Omental fat pad (tissue), 3 donors: ENCODE measurements at regions not wholly inside any gene's neighbourhood (a gene's known extent, or its start where the extent isn't known, plus 50 kb on each side); places are given as distances from the start of the nearest gene placed in this dataset.

Experiments used
- ATAC-seq: fragments of 150-250 bp; one replicate; pipeline ENCODE4 v1.9.1; 2016; ENCODE audit warnings: mild to moderate bottlenecking, moderate library complexity; ENCODE audit not compliant: low FRiP score
- DNase-seq: peaks from one replicate; pipeline ENCODE4 v3.0.0-alpha.2; 2019; ENCODE audit warnings: low spot score
- TF ChIP-seq, protein P1 (sequence below), 3 donors: fragments of 450-650 bp; IDR thresholded peaks; one replicate each; pipeline ENCODE4 v1.5.1; 2016 to 2017; ENCODE audit warnings: antibody characterized with exemption in 3 of 3, mild to moderate bottlenecking in 3 of 3, moderate library complexity in 2 of 3

DNA sequence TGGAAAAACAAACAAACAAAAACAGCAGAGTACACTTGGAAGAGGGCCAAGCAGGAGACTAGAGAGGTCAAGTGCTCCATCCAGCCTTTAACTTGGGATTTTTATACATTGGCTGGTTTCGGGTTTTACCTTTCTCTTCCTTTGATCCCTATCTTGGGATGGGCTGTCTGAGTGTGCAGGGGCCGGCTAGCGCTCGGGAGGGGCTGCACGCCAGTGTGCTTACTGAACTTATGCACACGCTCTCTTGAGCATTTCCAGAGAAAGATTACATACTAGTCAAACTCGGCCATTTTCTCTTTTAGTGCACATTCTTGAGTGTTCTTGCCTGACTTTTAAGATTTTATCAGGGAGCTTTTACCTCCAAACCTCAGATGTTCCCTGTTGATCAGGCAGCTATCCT is 707.8 kb downstream of the DSC3 start:
- ATAC-seq: no peak
- TF ChIP-seq, protein P1, sequence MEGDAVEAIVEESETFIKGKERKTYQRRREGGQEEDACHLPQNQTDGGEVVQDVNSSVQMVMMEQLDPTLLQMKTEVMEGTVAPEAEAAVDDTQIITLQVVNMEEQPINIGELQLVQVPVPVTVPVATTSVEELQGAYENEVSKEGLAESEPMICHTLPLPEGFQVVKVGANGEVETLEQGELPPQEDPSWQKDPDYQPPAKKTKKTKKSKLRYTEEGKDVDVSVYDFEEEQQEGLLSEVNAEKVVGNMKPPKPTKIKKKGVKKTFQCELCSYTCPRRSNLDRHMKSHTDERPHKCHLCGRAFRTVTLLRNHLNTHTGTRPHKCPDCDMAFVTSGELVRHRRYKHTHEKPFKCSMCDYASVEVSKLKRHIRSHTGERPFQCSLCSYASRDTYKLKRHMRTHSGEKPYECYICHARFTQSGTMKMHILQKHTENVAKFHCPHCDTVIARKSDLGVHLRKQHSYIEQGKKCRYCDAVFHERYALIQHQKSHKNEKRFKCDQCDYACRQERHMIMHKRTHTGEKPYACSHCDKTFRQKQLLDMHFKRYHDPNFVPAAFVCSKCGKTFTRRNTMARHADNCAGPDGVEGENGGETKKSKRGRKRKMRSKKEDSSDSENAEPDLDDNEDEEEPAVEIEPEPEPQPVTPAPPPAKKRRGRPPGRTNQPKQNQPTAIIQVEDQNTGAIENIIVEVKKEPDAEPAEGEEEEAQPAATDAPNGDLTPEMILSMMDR (IDR thresholded peaks at IDR 0.05): no peak
- no peak for DNase-seq

DNA sequence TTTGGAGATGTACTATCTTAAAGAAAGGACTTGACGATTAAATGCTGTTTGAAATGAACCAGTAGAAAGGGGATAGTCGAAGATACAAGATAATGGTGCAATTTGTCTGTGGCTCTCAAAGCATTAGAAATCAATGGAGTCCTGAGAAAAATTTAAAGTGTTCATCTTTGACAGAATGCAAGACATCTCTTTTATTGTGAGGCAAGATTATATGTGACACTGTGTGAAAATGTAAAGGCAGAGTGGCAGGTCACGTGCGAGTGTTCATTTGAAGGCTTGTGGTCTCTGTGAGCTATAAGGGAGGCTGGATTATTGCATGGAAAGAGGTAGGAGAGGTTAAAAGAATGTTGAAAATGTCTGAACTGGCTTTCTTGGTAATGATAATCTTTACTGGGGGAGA is 709.2 kb downstream of the DSC3 start:
- TF ChIP-seq, protein P1 (IDR thresholded peaks at IDR 0.05): no peak
- ATAC-seq (no peak), DNase-seq (no peak)

DNA sequence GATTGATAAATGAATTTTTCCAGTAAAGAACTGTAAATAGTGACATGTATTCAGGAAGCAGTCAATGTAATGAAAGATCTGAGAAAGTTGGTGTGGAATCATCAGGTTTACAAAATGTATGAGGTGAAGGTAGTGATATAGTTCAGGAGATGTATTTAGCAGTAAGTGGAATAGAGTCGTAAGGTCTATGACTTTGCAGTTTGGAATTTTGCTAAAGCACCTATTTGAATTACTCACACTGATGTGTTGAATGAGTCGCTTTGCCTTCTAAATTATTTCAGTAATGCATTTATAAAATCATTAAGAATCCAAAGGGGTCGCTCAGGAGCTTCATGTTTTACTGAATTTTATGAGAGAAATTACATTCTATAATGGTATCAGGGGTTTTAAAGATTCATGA is 713.7 kb downstream of the DSC3 start:
- TF ChIP-seq, protein P1 (IDR thresholded peaks at IDR 0.05): no peak
- DNase-seq: no peak
- ATAC-seq: no peak

DNA sequence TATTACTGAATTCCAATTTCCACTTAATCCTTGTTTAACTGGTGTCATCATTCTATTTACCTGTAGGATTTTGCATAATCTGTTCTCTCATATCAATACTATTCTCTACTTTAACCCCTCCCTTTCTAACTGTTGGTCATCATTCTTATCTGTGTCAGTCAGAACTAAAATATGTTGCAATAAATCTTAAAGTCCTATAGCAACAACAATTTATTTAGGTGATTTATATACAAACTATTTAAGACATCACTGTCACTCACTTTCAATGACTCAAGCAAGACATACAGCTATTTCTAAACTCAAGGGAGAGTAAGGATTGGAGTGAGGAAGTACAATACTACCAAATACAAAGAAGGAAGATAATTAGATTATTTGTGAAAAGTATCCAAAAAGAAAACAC is 740.4 kb downstream of the DSC3 start:
- TF ChIP-seq, protein P1 (IDR thresholded peaks at IDR 0.05): no peak
- DNase-seq (no peak), ATAC-seq (no peak)

DNA sequence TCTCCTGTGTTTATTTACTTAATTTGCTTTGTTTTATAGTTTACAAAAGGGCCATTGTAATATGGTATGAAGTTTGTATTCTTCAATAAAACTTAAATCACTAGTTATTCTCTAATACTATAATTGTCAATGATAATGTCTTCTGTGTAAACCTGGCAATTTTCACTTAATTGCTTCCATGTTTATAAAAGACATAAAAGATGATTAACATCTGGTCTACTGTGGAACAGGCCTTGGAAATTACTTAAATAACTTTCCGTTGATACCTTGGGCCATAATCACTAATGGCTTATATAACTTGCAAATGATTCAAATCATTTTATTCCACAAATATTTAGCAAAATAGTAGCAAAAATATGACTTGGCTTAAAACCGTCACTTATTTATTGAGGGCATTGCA is 743.8 kb downstream of the DSC3 start:
- no peak for ATAC-seq
- TF ChIP-seq, protein P1 (IDR thresholded peaks at IDR 0.05): no peak

DNA sequence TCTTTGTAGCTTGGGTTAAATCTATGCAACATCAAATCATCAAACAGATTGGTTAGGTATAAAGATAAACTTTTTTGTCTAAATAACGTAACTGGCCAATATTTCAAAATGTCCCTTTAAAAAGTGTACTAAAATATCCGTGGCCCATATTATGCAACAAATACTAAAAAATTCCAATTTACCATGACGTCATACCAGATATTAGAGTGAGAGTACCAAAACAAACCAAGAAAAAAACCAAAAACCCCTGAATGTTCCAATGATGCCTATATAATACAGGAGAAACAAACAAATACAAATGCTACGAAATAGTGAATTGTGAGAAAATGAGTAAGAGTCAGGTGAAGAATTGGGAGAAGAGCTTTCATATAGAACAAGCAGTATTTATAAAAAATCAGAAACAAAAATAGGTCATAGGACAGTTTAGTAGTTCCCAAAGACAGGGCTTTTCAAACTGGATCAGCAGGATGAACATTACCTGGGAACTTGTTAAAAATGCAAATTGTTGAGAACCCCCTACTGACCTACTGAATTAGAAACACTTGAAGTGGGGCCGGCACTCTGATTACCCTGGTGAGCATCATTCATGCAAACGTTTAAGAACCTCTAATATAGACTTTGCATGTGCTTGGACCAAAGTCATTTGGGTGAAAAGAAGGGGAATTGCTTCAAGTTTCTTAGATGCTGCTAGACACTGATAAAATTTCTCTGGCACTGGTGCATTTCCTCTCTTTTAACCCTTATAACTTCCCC is 753.7 kb downstream of the DSC3 start:
- TF ChIP-seq, protein P1 (IDR thresholded peaks at IDR 0.05): no peak
- ATAC-seq (no peak), DNase-seq (no peak)

More for the DNA sequence above, 743.8 kb downstream of the DSC3 start:
- DNase-seq: no peak

DNA sequence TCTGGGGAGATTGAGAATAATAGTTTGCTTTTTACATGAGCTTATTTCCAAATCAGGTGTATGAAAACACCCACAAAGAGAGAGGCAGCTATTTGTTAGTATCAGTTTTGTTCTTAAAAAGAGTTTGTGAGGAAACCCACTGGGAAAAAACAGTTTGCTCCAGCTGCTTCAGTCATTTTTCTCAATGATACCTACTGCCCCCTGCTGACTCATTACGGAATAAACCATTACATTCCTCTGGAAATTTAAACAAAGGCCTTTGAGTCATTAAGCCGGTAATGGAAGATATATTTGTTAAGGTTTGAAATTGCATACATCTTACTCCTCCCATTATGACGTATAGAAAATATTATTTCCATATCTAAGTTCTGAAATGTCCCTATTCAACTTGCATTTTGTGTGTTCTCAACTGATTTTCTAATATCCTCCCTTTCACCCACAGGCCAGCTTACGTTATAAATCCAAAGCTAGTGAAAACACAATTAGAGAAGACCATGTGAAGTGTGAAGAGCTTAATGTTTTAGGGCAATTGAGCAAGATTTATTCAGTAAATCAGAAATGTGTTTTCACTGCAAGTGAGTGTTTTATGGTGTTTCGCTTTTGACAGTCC is 761.6 kb downstream of the DSC3 start:
- DNase-seq (no peak), ATAC-seq (no peak)
- TF ChIP-seq, protein P1 (IDR thresholded peaks at IDR 0.05): no peak
